ENCODE measurements at regions not wholly inside any gene's neighbourhood (a gene's known extent, or its start where the extent isn't known, plus 50 kb on each side); places are given as distances from the start of the nearest gene placed in this dataset.

DNA sequence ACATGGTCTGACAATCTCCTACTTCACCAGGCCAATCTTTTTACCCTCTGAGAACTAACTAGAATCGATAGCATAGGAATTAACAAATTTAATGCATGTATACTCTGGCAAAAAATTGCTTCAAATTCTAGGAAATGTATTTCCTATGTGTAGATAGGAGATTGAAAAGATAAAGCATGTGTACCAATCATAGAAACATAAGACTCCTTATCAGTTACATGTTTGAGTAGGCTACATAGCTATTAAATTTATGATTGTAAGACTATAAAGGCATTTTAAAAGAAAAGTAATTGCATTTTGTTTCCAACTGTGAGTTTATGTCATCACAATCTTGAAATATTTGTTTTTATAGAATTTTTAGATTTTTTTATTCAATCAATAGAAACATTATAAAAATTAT lies 196.6 kb upstream of the HEY2 start:
- Mint-ChIP-seq H3K4me1 (peaks cover 20% of the 10 kb centered on the region), H3K27me3 (ENCODE audit: low read depth) (no peaks in the 10 kb centered on the region; the same call in 1 of the 2 replicates), H3K9me3 (no peaks in the 10 kb centered on the region), H3K36me3 (no peaks in the 10 kb centered on the region), H3K4me3 (no peak overlapping the region), H3K27ac (no peak overlapping the region)
- no peak for ATAC-seq
- ChIA-PET POLR2A (no interaction called here), CTCF (no interaction called here)
- no peak for TF ChIP-seq IRF2 (CRISPR knock-in tag; IDR thresholded peaks at IDR 0.05; ENCODE audit: borderline replicate concordance, low read depth)
- TF ChIP-seq, protein P1, sequence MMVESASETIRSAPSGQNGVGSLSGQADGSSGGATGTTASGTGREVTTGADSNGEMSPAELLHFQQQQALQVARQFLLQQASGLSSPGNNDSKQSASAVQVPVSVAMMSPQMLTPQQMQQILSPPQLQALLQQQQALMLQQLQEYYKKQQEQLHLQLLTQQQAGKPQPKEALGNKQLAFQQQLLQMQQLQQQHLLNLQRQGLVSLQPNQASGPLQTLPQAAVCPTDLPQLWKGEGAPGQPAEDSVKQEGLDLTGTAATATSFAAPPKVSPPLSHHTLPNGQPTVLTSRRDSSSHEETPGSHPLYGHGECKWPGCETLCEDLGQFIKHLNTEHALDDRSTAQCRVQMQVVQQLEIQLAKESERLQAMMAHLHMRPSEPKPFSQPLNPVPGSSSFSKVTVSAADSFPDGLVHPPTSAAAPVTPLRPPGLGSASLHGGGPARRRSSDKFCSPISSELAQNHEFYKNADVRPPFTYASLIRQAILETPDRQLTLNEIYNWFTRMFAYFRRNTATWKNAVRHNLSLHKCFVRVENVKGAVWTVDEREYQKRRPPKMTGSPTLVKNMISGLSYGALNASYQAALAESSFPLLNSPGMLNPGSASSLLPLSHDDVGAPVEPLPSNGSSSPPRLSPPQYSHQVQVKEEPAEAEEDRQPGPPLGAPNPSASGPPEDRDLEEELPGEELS (CRISPR knock-in tag; IDR thresholded peaks at IDR 0.05) = no peak
- no peak for TF ChIP-seq SOX15 (CRISPR knock-in tag; IDR thresholded peaks at IDR 0.05)
- TF ChIP-seq, protein P2, sequence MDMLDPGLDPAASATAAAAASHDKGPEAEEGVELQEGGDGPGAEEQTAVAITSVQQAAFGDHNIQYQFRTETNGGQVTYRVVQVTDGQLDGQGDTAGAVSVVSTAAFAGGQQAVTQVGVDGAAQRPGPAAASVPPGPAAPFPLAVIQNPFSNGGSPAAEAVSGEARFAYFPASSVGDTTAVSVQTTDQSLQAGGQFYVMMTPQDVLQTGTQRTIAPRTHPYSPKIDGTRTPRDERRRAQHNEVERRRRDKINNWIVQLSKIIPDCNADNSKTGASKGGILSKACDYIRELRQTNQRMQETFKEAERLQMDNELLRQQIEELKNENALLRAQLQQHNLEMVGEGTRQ (CRISPR knock-in tag; IDR thresholded peaks at IDR 0.05) = no peak
- TF ChIP-seq, protein P3, sequence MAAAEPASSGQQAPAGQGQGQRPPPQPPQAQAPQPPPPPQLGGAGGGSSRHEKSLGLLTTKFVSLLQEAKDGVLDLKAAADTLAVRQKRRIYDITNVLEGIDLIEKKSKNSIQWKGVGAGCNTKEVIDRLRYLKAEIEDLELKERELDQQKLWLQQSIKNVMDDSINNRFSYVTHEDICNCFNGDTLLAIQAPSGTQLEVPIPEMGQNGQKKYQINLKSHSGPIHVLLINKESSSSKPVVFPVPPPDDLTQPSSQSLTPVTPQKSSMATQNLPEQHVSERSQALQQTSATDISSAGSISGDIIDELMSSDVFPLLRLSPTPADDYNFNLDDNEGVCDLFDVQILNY (CRISPR knock-in tag; IDR thresholded peaks at IDR 0.05) = no peak
- TF ChIP-seq, protein P4, sequence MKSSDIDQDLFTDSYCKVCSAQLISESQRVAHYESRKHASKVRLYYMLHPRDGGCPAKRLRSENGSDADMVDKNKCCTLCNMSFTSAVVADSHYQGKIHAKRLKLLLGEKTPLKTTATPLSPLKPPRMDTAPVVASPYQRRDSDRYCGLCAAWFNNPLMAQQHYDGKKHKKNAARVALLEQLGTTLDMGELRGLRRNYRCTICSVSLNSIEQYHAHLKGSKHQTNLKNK (CRISPR knock-in tag; IDR thresholded peaks at IDR 0.05) = no peak
- no peak for TF ChIP-seq PRRX2 (CRISPR knock-in tag; IDR thresholded peaks at IDR 0.05)
- TF ChIP-seq OVOL2 (CRISPR knock-in tag; IDR thresholded peaks at IDR 0.05; ENCODE audit: borderline replicate concordance) = no peak
- TF ChIP-seq, protein P5, sequence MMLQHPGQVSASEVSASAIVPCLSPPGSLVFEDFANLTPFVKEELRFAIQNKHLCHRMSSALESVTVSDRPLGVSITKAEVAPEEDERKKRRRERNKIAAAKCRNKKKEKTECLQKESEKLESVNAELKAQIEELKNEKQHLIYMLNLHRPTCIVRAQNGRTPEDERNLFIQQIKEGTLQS (CRISPR knock-in tag; conservative IDR thresholded peaks at IDR 0.05) = no peak
- TF ChIP-seq, protein P6, sequence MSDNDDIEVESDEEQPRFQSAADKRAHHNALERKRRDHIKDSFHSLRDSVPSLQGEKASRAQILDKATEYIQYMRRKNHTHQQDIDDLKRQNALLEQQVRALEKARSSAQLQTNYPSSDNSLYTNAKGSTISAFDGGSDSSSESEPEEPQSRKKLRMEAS (CRISPR knock-in tag; IDR thresholded peaks at IDR 0.05) = no peak
- TF ChIP-seq JUN (CRISPR knock-in tag; IDR thresholded peaks at IDR 0.05) = no peak
- no peak for DNase-seq (ENCODE audit: low spot score)

DNA sequence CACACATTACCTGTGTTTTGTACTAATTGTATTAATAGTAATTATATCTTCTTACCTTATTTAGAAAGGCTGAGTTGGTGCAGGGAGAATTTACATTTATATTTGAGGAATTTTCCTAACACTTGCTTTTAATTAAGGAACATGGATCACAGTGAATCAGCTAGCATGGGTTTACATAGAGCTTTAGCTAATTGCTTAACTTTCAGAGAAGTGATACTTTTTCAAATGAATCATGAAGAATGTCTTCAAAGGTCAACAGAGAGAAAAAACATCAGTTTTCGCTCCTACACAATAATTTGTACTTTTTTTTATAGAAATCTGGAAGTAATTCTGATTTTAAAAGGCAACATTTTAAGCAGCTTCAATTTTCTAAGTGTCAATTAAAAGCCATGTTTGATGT lies 195.0 kb upstream of the HEY2 start:
- ChIA-PET POLR2A (no interaction called here), CTCF (no interaction called here)
- Mint-ChIP-seq H3K4me3 (no peak overlapping the region), H3K27ac (no peak overlapping the region), H3K4me1 (peaks cover 15% of the 10 kb centered on the region), H3K9me3 (no peaks in the 10 kb centered on the region), H3K36me3 (no peaks in the 10 kb centered on the region), H3K27me3 (ENCODE audit: low read depth) (no peaks in the 10 kb centered on the region; the same call in 1 of the 2 replicates)
- TF ChIP-seq, protein P7, sequence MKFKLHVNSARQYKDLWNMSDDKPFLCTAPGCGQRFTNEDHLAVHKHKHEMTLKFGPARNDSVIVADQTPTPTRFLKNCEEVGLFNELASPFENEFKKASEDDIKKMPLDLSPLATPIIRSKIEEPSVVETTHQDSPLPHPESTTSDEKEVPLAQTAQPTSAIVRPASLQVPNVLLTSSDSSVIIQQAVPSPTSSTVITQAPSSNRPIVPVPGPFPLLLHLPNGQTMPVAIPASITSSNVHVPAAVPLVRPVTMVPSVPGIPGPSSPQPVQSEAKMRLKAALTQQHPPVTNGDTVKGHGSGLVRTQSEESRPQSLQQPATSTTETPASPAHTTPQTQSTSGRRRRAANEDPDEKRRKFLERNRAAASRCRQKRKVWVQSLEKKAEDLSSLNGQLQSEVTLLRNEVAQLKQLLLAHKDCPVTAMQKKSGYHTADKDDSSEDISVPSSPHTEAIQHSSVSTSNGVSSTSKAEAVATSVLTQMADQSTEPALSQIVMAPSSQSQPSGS (CRISPR knock-in tag; IDR thresholded peaks at IDR 0.05; ENCODE audit: borderline replicate concordance, low read depth) = no peak
- TF ChIP-seq ZNF138 (CRISPR knock-in tag; conservative IDR thresholded peaks at IDR 0.05) (no peak), RORB (CRISPR knock-in tag; IDR thresholded peaks at IDR 0.05) (no peak), ZNF219 (CRISPR knock-in tag; IDR thresholded peaks at IDR 0.05; ENCODE audit: borderline replicate concordance) (no peak)
- TF ChIP-seq, protein P6 (CRISPR knock-in tag; IDR thresholded peaks at IDR 0.05) = no peak
- TF ChIP-seq, protein P8, sequence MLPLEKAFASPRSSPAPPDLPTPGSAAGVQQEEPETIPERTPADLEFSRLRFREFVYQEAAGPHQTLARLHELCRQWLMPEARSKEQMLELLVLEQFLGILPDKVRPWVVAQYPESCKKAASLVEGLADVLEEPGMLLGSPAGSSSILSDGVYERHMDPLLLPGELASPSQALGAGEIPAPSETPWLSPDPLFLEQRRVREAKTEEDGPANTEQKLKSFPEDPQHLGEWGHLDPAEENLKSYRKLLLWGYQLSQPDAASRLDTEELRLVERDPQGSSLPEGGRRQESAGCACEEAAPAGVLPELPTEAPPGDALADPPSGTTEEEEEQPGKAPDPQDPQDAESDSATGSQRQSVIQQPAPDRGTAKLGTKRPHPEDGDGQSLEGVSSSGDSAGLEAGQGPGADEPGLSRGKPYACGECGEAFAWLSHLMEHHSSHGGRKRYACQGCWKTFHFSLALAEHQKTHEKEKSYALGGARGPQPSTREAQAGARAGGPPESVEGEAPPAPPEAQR (CRISPR knock-in tag; IDR thresholded peaks at IDR 0.05) = no peak
- ATAC-seq (no peak), DNase-seq (ENCODE audit: low spot score) (no peak)

Data from WTC11 (cell line).